ENCODE measurements at regions not wholly inside any gene's neighbourhood (a gene's known extent, or its start where the extent isn't known, plus 50 kb on each side); places are given as distances from the start of the nearest gene placed in this dataset.

- TF ChIP-seq, protein P1, sequence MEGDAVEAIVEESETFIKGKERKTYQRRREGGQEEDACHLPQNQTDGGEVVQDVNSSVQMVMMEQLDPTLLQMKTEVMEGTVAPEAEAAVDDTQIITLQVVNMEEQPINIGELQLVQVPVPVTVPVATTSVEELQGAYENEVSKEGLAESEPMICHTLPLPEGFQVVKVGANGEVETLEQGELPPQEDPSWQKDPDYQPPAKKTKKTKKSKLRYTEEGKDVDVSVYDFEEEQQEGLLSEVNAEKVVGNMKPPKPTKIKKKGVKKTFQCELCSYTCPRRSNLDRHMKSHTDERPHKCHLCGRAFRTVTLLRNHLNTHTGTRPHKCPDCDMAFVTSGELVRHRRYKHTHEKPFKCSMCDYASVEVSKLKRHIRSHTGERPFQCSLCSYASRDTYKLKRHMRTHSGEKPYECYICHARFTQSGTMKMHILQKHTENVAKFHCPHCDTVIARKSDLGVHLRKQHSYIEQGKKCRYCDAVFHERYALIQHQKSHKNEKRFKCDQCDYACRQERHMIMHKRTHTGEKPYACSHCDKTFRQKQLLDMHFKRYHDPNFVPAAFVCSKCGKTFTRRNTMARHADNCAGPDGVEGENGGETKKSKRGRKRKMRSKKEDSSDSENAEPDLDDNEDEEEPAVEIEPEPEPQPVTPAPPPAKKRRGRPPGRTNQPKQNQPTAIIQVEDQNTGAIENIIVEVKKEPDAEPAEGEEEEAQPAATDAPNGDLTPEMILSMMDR (IDR thresholded peaks at IDR 0.05), result no peak
- no peak for TF ChIP-seq EZH2 (IDR thresholded peaks at IDR 0.05; ENCODE audit: borderline replicate concordance, insufficient read depth, low read depth, low read length, poor library complexity, severe bottlenecking)
Observed at GRCh38 chr2:67095121-67095520, 302.0 kb upstream of the ETAA1 start.
